SU-DHL-6 (cell line): ENCODE measurements at regions not wholly inside any gene's neighbourhood (a gene's known extent, or its start where the extent isn't known, plus 50 kb on each side); places are given as distances from the start of the nearest gene placed in this dataset.

Source experiments
- H2AFZ ChIP-seq: fragments of 200-600 bp; sonication (generic); 2 replicates; pipeline ENCODE4 v1.6.1; 2014; ENCODE audit warnings: low read depth, mild to moderate bottlenecking, moderate library complexity, mixed read lengths, antibody characterized with exemption, low read length; ENCODE audit not compliant: severe bottlenecking
- H3F3A ChIP-seq: fragments of 200-600 bp; shearing (Covaris generic); 2 replicates; pipeline ENCODE4 v1.6.0; 2016; ENCODE audit warnings: antibody characterized with exemption, mild to moderate bottlenecking; ENCODE audit not compliant: insufficient read depth
- H3K27ac ChIP-seq: fragments of 200-600 bp; sonication (generic); 2 replicates; pipeline ENCODE4 v1.5.1; 2016; ENCODE audit warnings: low read depth, mild to moderate bottlenecking, low read length, moderate library complexity, mixed read lengths
- H3K27me3 ChIP-seq: fragments of 200-600 bp; sonication (generic), shearing (Covaris generic); 2 replicates; pipeline ENCODE4 v1.6.0; 2014; ENCODE audit warnings: mild to moderate bottlenecking, low read length
- H3K36me3 ChIP-seq: fragments of 200-600 bp; sonication (generic); 2 replicates; pipeline ENCODE4 v1.6.1; 2014; ENCODE audit warnings: mild to moderate bottlenecking, low read length, mixed read lengths
- H3K4me2 ChIP-seq: fragments of 300-600, 200-600 bp; shearing (Covaris generic), sonication (generic); 2 replicates; pipeline ENCODE4 v1.6.0; 2014; ENCODE audit warnings: low read length, low read depth, mild to moderate bottlenecking; ENCODE audit not compliant: poor library complexity, severe bottlenecking
- H3K4me3 ChIP-seq: fragments of 200-600 bp; sonication (generic); 2 replicates; pipeline ENCODE4 v1.5.1; 2014; ENCODE audit warnings: antibody characterized with exemption, low read length, mild to moderate bottlenecking, mixed read lengths; ENCODE audit not compliant: insufficient read depth, poor library complexity, severe bottlenecking
- H3K79me2 ChIP-seq: fragments of 200-600 bp; sonication (generic); 2 replicates; pipeline ENCODE4 v1.6.1; 2014; ENCODE audit warnings: mild to moderate bottlenecking, low read length, moderate library complexity; ENCODE audit not compliant: insufficient read depth
- H3K9ac ChIP-seq: fragments of 200-600 bp; sonication (generic); 2 replicates; pipeline ENCODE4 v1.7.0; 2014; ENCODE audit warnings: mild to moderate bottlenecking, low read length
- H3K9me2 ChIP-seq: fragments of 200-600 bp; sonication (generic); replicated peaks from 2 replicates; pipeline ENCODE4 v1.6.1; 2014; ENCODE audit warnings: low read length; ENCODE audit not compliant: insufficient read depth
- H3K9me3 ChIP-seq: fragments of 200-600 bp; sonication (generic); 2 replicates; pipeline ENCODE4 v1.6.1; 2014; ENCODE audit warnings: low read length, mixed read lengths; ENCODE audit not compliant: insufficient read depth
- H4K20me1 ChIP-seq: fragments of 200-600 bp; sonication (generic); 2 replicates; pipeline ENCODE4 v1.6.1; 2014; ENCODE audit warnings: low read depth, mild to moderate bottlenecking, antibody characterized with exemption, low read length, moderate library complexity, mixed read lengths
- CTCF ChIP-seq: fragments of 200-600 bp; sonication (generic); IDR thresholded peaks from one replicate; pipeline ENCODE4 v1.5.1; 2017; ENCODE audit warnings: antibody characterized with exemption, mild to moderate bottlenecking, low read length, moderate library complexity; ENCODE audit not compliant: insufficient read depth, poor library complexity, severe bottlenecking
- EZH2phosphoT487 ChIP-seq: fragments of 200-600 bp; sonication (generic), shearing (Covaris generic); conservative IDR thresholded peaks from 2 replicates; pipeline ENCODE4 v1.6.1; 2018; ENCODE audit warnings: mild to moderate bottlenecking, antibody characterized with exemption, low read length, moderate library complexity, mixed read lengths

GRCh38 chr5:103951776-103952175, 389.2 kb upstream of the NUDT12 start:
- Histone ChIP-seq H3K36me3 (no peaks in the 10 kb centered on the region), H4K20me1 (no peaks in the 10 kb centered on the region), H3K79me2 (no peaks in the 10 kb centered on the region), H3K9me3 (no peaks in the 10 kb centered on the region), H3K27me3 (no peaks in the 10 kb centered on the region), H3K27ac (no peak overlapping the region), H3K9me2 (no peaks in the 10 kb centered on the region), H3F3A (no peaks in the 10 kb centered on the region), H3K4me3 (no peak overlapping the region), H3K4me2 (no peak overlapping the region), H3K9ac (no peak overlapping the region), H2AFZ (no peak overlapping the region)
- no peak for TF ChIP-seq EZH2phosphoT487
- no peak for TF ChIP-seq CTCF

GRCh38 chr5:103943230-103943629, 380.6 kb upstream of the NUDT12 start:
- no peaks in the 10 kb centered on the region for H4K20me1 ChIP-seq
- no peaks in the 10 kb centered on the region for H3K9me2 ChIP-seq
- no peak overlapping the region for H2AFZ ChIP-seq
- TF ChIP-seq CTCF (no peak), EZH2phosphoT487 (no peak)
- no peak overlapping the region for H3K9ac ChIP-seq
- H3K4me2 ChIP-seq = no peak overlapping the region
- H3K36me3 ChIP-seq = no peaks in the 10 kb centered on the region
- no peaks in the 10 kb centered on the region for H3F3A ChIP-seq
- no peak overlapping the region for H3K27ac ChIP-seq
- no peaks in the 10 kb centered on the region for H3K79me2 ChIP-seq
- H3K9me3 ChIP-seq = no peaks in the 10 kb centered on the region
- H3K4me3 ChIP-seq = no peak overlapping the region
- no peaks in the 10 kb centered on the region for H3K27me3 ChIP-seq

- Histone ChIP-seq H4K20me1 (no peaks in the 10 kb centered on the region), H3K9ac (no peak overlapping the region), H3K27me3 (no peaks in the 10 kb centered on the region), H3K9me2 (no peaks in the 10 kb centered on the region), H3K4me2 (no peak overlapping the region), H3K79me2 (no peaks in the 10 kb centered on the region), H3K9me3 (no peaks in the 10 kb centered on the region), H3K36me3 (no peaks in the 10 kb centered on the region), H2AFZ (no peak overlapping the region), H3K27ac (no peak overlapping the region), H3F3A (no peaks in the 10 kb centered on the region), H3K4me3 (no peak overlapping the region)
- TF ChIP-seq CTCF (no peak), EZH2phosphoT487 (no peak)
These were observed 380.1 kb upstream of the NUDT12 start for GRCh38 chr5:103942587-103943186.
